GM12878 (cell line): ENCODE measurements at regions not wholly inside any gene's neighbourhood (a gene's known extent, or its start where the extent isn't known, plus 50 kb on each side); places are given as distances from the start of the nearest gene placed in this dataset.

Experiments used
- ATAC-seq: fragments of 200-7000 bp; cut with Tn5 transposase; 3 replicates; pipeline ENCODE4 v1.9.1; 2020; ENCODE audit warnings: mild to moderate bottlenecking, moderate library complexity
- BruUV-seq: library from RNA; stranded (reverse); fragments of 400-500 nt; replicated peaks from 2 replicates; lab custom pipeline; 2021; lab: Mats Ljungman, UMichigan
- CTCF ChIA-PET: fragments of 300-600 bp; sonication (Branson Sonifier 250); formaldehyde crosslinking; extraction: SDS; loops from one replicate; lab custom pipeline; 2021; ENCODE audit warnings: inconsistent platforms; lab: Yijun Ruan, JAX
- POLR2A ChIA-PET: fragments of 350-600 bp; formaldehyde crosslinking; extraction: SDS; loops from one replicate; lab custom pipeline; 2021; ENCODE audit warnings: inconsistent platforms; lab: Charles Lee
- RAD21 ChIA-PET: fragments of 300-600 bp; sonication (Branson Sonifier 250); formaldehyde crosslinking; loops from one replicate; lab custom pipeline; 2023; ENCODE audit warnings: antibody characterized with exemption; ENCODE audit not compliant: unreplicated experiment; lab: Charles Lee
- SMC1A ChIA-PET: fragments of 300-600 bp; sonication (Branson Sonifier 250); formaldehyde crosslinking; loops from one replicate; lab custom pipeline; 2023; ENCODE audit not compliant: unreplicated experiment, uncharacterized antibody; lab: Charles Lee
- DNase-seq: peaks from one replicate; pipeline ENCODE4 v3.0.0-alpha.2; 2011; ENCODE audit warnings: low read depth, low spot score
- FAIRE-seq: peaks from 3 replicates; lab custom pipeline; 2011; peaks lifted over from hg19 to GRCh38; lab: Jason Lieb, UNC
- H2AFZ ChIP-seq: 2 replicates; pipeline ENCODE4 v1.6.0; 2011; ENCODE audit warnings: low read depth, low read length, control low read depth; ENCODE audit not compliant: control insufficient read depth
- H3K27ac ChIP-seq: 2 replicates; pipeline ENCODE4 v1.5.1; 2011; ENCODE audit warnings: control low read depth; ENCODE audit not compliant: control insufficient read depth, insufficient read depth
- H3K27me3 ChIP-seq, 2 experiments: replicated peaks in 1 of 2; 2 replicates each; pipeline versions ENCODE4 v1.6.0 to v1.6.1; 2011; ENCODE audit warnings: low read length in 1 of 2; ENCODE audit not compliant: control insufficient read depth in 2 of 2, insufficient read depth in 2 of 2
- H3K36me3 ChIP-seq, 2 experiments: 2 replicates each; pipeline ENCODE4 v1.5.1; 2011; ENCODE audit warnings: low read length in 1 of 2; ENCODE audit not compliant: control insufficient read depth in 2 of 2, insufficient read depth in 2 of 2
- H3K4me1 ChIP-seq: 2 replicates; pipeline ENCODE4 v1.6.1; 2011; ENCODE audit warnings: mild to moderate bottlenecking, low read length, moderate library complexity, mixed read lengths; ENCODE audit not compliant: control insufficient read depth, insufficient read depth
- H3K4me2 ChIP-seq: 2 replicates; pipeline ENCODE4 v1.6.0; 2011; ENCODE audit warnings: control low read depth; ENCODE audit not compliant: control insufficient read depth, insufficient read depth
- H3K4me3 ChIP-seq: fragments of 200-600 bp; sonication (generic); 2 replicates; pipeline ENCODE4 v1.5.1; 2016
- H3K79me2 ChIP-seq: 2 replicates; pipeline ENCODE4 v1.6.0; 2011; ENCODE audit warnings: low read length; ENCODE audit not compliant: control insufficient read depth, insufficient read depth
- H3K9ac ChIP-seq: 2 replicates; pipeline ENCODE4 v1.8.0; 2011; ENCODE audit warnings: low read length, control low read depth, mixed read lengths; ENCODE audit not compliant: control insufficient read depth, insufficient read depth
- H3K9me3 ChIP-seq: replicated peaks from 3 replicates; pipeline ENCODE4 v1.5.1; 2011; ENCODE audit warnings: mild to moderate bottlenecking, low read length; ENCODE audit not compliant: control insufficient read depth, insufficient read depth
- H4K20me1 ChIP-seq: 2 replicates; pipeline ENCODE4 v1.6.0; 2011; ENCODE audit not compliant: control insufficient read depth, insufficient read depth
- CBX3 ChIP-seq: fragments of 200-600 bp; sonication (generic); IDR thresholded peaks from 2 replicates; pipeline ENCODE4 v1.6.1; 2016; ENCODE audit warnings: low read depth, borderline replicate concordance
- CHD1 ChIP-seq: IDR thresholded peaks from 2 replicates; pipeline ENCODE4 v1.6.1; 2012; ENCODE audit warnings: low read depth, low read length, improper control_type of control experiment
- CUX1 ChIP-seq: IDR thresholded peaks from 2 replicates; pipeline ENCODE4 v1.6.1; 2012; ENCODE audit warnings: improper control_type of control experiment, low read depth, low read length; ENCODE audit not compliant: insufficient replicate concordance
- FOS ChIP-seq: IDR thresholded peaks from 3 replicates; pipeline ENCODE4 v1.6.1; 2011; ENCODE audit warnings: borderline replicate concordance; ENCODE audit not compliant: insufficient read length; ENCODE audit errors: extremely low read depth
- KAT2A ChIP-seq: conservative IDR thresholded peaks from 2 replicates; pipeline ENCODE4 v1.6.1; 2011; ENCODE audit warnings: low read depth, low read length; ENCODE audit not compliant: control insufficient read depth
- MAX ChIP-seq: IDR thresholded peaks from 2 replicates; pipeline ENCODE4 v1.6.1; 2012; ENCODE audit warnings: low read depth, low read length, improper control_type of control experiment
- MTA3 ChIP-seq: IDR thresholded peaks from 2 replicates; pipeline ENCODE4 v1.6.1; 2012; ENCODE audit warnings: low read length, inconsistent platforms, borderline replicate concordance
- MXI1 ChIP-seq: fragments of 150-350 bp; IDR thresholded peaks from 2 replicates; pipeline ENCODE4 v1.6.1; 2011; ENCODE audit warnings: low read depth, mild to moderate bottlenecking, inconsistent platforms, low read length, improper control_type of control experiment
- POLR2AphosphoS2 ChIP-seq: IDR thresholded peaks from 2 replicates; pipeline ENCODE4 v1.6.1; 2011; ENCODE audit warnings: low read depth, mild to moderate bottlenecking, low read length, improper control_type of control experiment, moderate library complexity
- POU2F2 ChIP-seq: IDR thresholded peaks from 3 replicates; pipeline ENCODE4 v1.6.1; 2011; ENCODE audit warnings: low read depth, mild to moderate bottlenecking, low read length, borderline replicate concordance
- RAD51 ChIP-seq: fragments of 450-650 bp; IDR thresholded peaks from 2 replicates; pipeline ENCODE4 v1.6.1; 2016; ENCODE audit warnings: moderate library complexity, mild to moderate bottlenecking, inconsistent platforms
- TARDBP ChIP-seq: IDR thresholded peaks from 2 replicates; pipeline ENCODE4 v1.6.1; 2016; ENCODE audit warnings: borderline replicate concordance
- ZNF207 ChIP-seq: fragments of 450-650 bp; IDR thresholded peaks from 2 replicates; pipeline ENCODE4 v1.6.1; 2014; ENCODE audit warnings: antibody characterized with exemption, mild to moderate bottlenecking, borderline replicate concordance
- ZNF217 ChIP-seq: fragments of 450-650 bp; IDR thresholded peaks from 2 replicates; pipeline ENCODE4 v1.6.1; 2017; ENCODE audit warnings: antibody characterized with exemption, mild to moderate bottlenecking
- WGBS: methylation state at CpG from one replicate; pipeline ENCODE4 v1.1.6; 2016; ENCODE audit warnings: low lambda C conversion rate; ENCODE audit not compliant: insufficient replicate concordance, insufficient coverage; ENCODE audit errors: missing lambda C conversion rate; 5-methylcytosine and 5-hydroxymethylcytosine counted together
- in situ Hi-C: fragments of 300-500 bp; cut with MboI; formaldehyde crosslinking; loops from 9 replicates; pipeline ENCODE4 v1.14.3; 2018; ENCODE audit warnings: mixed read lengths
- intact Hi-C: fragments of 100-400 bp; cut with micrococcal nuclease; formaldehyde crosslinking; loops from one replicate; pipeline ENCODE4 v1.14.2; 2022; ENCODE audit not compliant: unreplicated experiment

- H4K20me1 ChIP-seq = no peaks in the 10 kb centered on the region
- H3K9ac ChIP-seq = no peak overlapping the region
- in situ Hi-C loops (no loop called here), intact Hi-C loops (no loop called here)
- no peaks in the 10 kb centered on the region for H3K4me1 ChIP-seq
- DNase-seq (no peak), FAIRE-seq (no peak), ATAC-seq (no peak)
- no peak overlapping the region for H3K4me2 ChIP-seq
- ChIA-PET SMC1A (interaction anchor here (1.0 kb wide), 1 partner anchor 150 kb away, joined by 3 read pairs; no protein-coding TSS in a partner anchor), POLR2A (no interaction called here), RAD21 (no interaction called here), CTCF (interaction anchor here (1.2 kb wide), 1 partner anchor 312 kb away, joined by 3 read pairs; no protein-coding TSS in a partner anchor)
- no peaks in the 10 kb centered on the region for H3K36me3 ChIP-seq
- 23% methylated on average over 2 of the region's 2 CpGs for WGBS
- H2AFZ ChIP-seq = no peak overlapping the region
- BruUV-seq = no TSS peak
- H3K79me2 ChIP-seq = no peaks in the 10 kb centered on the region
- TF ChIP-seq FOS (no peak), CBX3 (no peak), POLR2AphosphoS2 (no peak)
- no peak overlapping the region for H3K4me3 ChIP-seq
- H3K27me3 ChIP-seq = no peaks in the 10 kb centered on the region
- no peaks in the 10 kb centered on the region for H3K9me3 ChIP-seq
- no peak overlapping the region for H3K27ac ChIP-seq
These were observed 340.2 kb downstream of the TBC1D32 start for GRCh38 chr6:120993929-120994572.

GRCh38 chr6:120992257-120992656, 342.0 kb downstream of the TBC1D32 start:
- ATAC-seq = no peak
- Histone ChIP-seq H3K27ac (no peak overlapping the region), H3K4me1 (no peaks in the 10 kb centered on the region), H3K36me3 (no peaks in the 10 kb centered on the region), H2AFZ (no peak overlapping the region), H3K9ac (no peak overlapping the region), H3K4me3 (no peak overlapping the region), H3K9me3 (no peaks in the 10 kb centered on the region), H3K79me2 (no peaks in the 10 kb centered on the region), H4K20me1 (no peaks in the 10 kb centered on the region), H3K27me3 (no peaks in the 10 kb centered on the region), H3K4me2 (no peak overlapping the region)
- ChIA-PET CTCF (no interaction called here), SMC1A (no interaction called here), RAD21 (no interaction called here), POLR2A (no interaction called here)
- intact Hi-C loops (no loop called here), in situ Hi-C loops (no loop called here)
- no peak for DNase-seq
- no TSS peak for BruUV-seq
- no peak for FAIRE-seq
- TF ChIP-seq CHD1 = no peak
- TF ChIP-seq ZNF217 = no peak
- no peak for TF ChIP-seq POU2F2
- TF ChIP-seq CUX1 = no peak
- TF ChIP-seq MTA3 = no peak
- no peak for TF ChIP-seq MAX
- TF ChIP-seq TARDBP = no peak
- no peak for TF ChIP-seq KAT2A
- TF ChIP-seq ZNF207 = no peak
- TF ChIP-seq RAD51 = no peak
- TF ChIP-seq MXI1 = no peak
